ENCODE measurements at regions not wholly inside any gene's neighbourhood (a gene's known extent, or its start where the extent isn't known, plus 50 kb on each side); places are given as distances from the start of the nearest gene placed in this dataset.

DNA sequence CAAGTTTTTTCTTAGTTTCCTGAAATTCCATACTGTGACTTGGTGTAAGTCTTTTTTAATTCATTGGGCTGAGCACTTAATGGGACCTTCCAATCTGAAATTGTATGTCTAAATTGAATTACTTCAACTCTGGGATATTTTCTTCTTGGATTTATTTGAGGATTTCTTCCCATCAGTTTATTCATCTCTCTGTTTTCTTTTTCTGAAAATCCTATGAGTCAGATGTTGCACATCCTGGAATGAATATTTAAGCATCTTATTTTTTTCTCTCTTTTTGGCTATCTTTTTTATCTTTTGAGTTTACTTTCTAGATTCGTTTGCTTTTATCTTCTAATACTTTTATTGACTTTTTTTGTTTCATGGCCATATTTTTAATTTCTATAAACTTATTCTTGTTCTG is 55.4 kb upstream of the ACYP2 start:
- Histone ChIP-seq H3K36me3 (no peaks in the 10 kb centered on the region), H3K27me3 (no peaks in the 10 kb centered on the region), H3K4me1 (ENCODE audit: insufficient read depth) (no peaks in the 10 kb centered on the region), H3K27ac (no peak overlapping the region), H3K4me3 (no peak overlapping the region), H3K9me3 (no peaks in the 10 kb centered on the region)
- WGBS, 3 donors, result 20 to 29% (median 25%) methylated on average over 1 of the region's 1 CpG
- no peak for DNase-seq
- TF ChIP-seq, protein P1, sequence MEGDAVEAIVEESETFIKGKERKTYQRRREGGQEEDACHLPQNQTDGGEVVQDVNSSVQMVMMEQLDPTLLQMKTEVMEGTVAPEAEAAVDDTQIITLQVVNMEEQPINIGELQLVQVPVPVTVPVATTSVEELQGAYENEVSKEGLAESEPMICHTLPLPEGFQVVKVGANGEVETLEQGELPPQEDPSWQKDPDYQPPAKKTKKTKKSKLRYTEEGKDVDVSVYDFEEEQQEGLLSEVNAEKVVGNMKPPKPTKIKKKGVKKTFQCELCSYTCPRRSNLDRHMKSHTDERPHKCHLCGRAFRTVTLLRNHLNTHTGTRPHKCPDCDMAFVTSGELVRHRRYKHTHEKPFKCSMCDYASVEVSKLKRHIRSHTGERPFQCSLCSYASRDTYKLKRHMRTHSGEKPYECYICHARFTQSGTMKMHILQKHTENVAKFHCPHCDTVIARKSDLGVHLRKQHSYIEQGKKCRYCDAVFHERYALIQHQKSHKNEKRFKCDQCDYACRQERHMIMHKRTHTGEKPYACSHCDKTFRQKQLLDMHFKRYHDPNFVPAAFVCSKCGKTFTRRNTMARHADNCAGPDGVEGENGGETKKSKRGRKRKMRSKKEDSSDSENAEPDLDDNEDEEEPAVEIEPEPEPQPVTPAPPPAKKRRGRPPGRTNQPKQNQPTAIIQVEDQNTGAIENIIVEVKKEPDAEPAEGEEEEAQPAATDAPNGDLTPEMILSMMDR (IDR thresholded peaks at IDR 0.05), result no peak
- TF ChIP-seq EP300 (IDR thresholded peaks at IDR 0.05), result no peak
- no peak for TF ChIP-seq POLR2A (IDR thresholded peaks at IDR 0.05)
- intact Hi-C loops (cut with DNase I), result no loop called here

GRCh38 chr2:54059504-54059903 is 55.9 kb upstream of the ACYP2 start:
- Histone ChIP-seq H3K4me3 (no peak overlapping the region), H3K36me3 (no peaks in the 10 kb centered on the region), H3K27ac (no peak overlapping the region), H3K9me3 (no peaks in the 10 kb centered on the region), H3K27me3 (no peaks in the 10 kb centered on the region), H3K4me1 (ENCODE audit: insufficient read depth) (no peaks in the 10 kb centered on the region)
- intact Hi-C loops (cut with DNase I), result no loop called here
- TF ChIP-seq, protein P1 (IDR thresholded peaks at IDR 0.05), result no peak
- TF ChIP-seq EP300 (IDR thresholded peaks at IDR 0.05), result no peak
- no peak for TF ChIP-seq POLR2A (IDR thresholded peaks at IDR 0.05)
- no peak for DNase-seq
- WGBS, 3 donors, result 97 to 98% (median 97%) methylated on average over 3 of the region's 3 CpGs

DNA sequence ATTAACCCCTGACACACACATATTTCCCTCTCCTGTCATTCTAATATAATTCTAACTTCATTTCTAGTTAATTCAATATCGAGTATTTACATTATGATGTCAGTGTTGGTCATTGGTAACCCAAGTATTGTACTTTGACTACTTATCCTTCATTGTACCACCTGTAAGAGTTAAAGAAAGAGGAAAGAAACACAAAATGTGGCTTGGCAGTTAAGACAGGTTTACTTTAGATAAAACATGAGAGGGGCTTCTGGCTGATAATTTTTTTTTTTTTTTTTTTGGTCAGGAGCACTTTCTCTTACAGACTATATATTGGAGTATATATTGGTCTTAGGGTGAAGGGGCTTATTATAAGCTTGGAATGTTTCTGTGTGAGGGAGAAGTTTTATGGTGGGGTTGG is 57.0 kb upstream of the ACYP2 start:
- intact Hi-C loops (cut with DNase I), result no loop called here
- no peaks in the 10 kb centered on the region for H3K4me1 ChIP-seq (ENCODE audit: insufficient read depth)
- DNase-seq, result no peak

GRCh38 chr2:54054774-54055173 is 60.6 kb upstream of the ACYP2 start:
- no peak for DNase-seq
- Histone ChIP-seq H3K4me3 (no peak overlapping the region), H3K27ac (no peak overlapping the region), H3K9me3 (no peaks in the 10 kb centered on the region), H3K27me3 (no peaks in the 10 kb centered on the region), H3K36me3 (no peaks in the 10 kb centered on the region), H3K4me1 (ENCODE audit: insufficient read depth) (no peaks in the 10 kb centered on the region)
- intact Hi-C loops (cut with DNase I), result no loop called here
- no peak for TF ChIP-seq EP300 (IDR thresholded peaks at IDR 0.05)
- TF ChIP-seq, protein P1 (IDR thresholded peaks at IDR 0.05), result no peak
- no peak for TF ChIP-seq POLR2A (IDR thresholded peaks at IDR 0.05)
- 79 to 80% (median 80%) methylated on average over 4 of the region's 4 CpGs for whole genome bisulfite sequencing, 3 donors

More for the DNA sequence above, 57.0 kb upstream of the ACYP2 start:
- WGBS, 3 donors, result 96 to 98% (median 96%) methylated on average over 1 of the region's 1 CpG
- Histone ChIP-seq H3K27me3 (no peaks in the 10 kb centered on the region), H3K36me3 (no peaks in the 10 kb centered on the region), H3K27ac (no peak overlapping the region), H3K4me3 (no peak overlapping the region), H3K9me3 (no peaks in the 10 kb centered on the region)
- TF ChIP-seq POLR2A (IDR thresholded peaks at IDR 0.05) (no peak), EP300 (IDR thresholded peaks at IDR 0.05) (no peak)
- TF ChIP-seq, protein P1 (IDR thresholded peaks at IDR 0.05), result no peak

- no peaks in the 10 kb centered on the region for H3K27me3 ChIP-seq
- TF ChIP-seq, protein P1 (IDR thresholded peaks at IDR 0.05), result no peak
- TF ChIP-seq POLR2A (IDR thresholded peaks at IDR 0.05), result no peak
- TF ChIP-seq EP300 (IDR thresholded peaks at IDR 0.05), result no peak
- WGBS, 3 donors, result 56 to 63% (median 60%) methylated on average over 3 of the region's 3 CpGs
- no peak for DNase-seq
- H3K4me3 ChIP-seq, result no peak overlapping the region
- no peaks in the 10 kb centered on the region for H3K36me3 ChIP-seq
- no peak overlapping the region for H3K27ac ChIP-seq
- H3K9me3 ChIP-seq, result no peaks in the 10 kb centered on the region
- intact Hi-C loops (cut with DNase I), result no loop called here
- no peaks in the 10 kb centered on the region for H3K4me1 ChIP-seq (ENCODE audit: insufficient read depth)
Measured at GRCh38 chr2:54054271-54054670, 61.1 kb upstream of the ACYP2 start.

Measured in ovary (tissue), 7 donors.